ENCODE measurements at regions not wholly inside any gene's neighbourhood (a gene's known extent, or its start where the extent isn't known, plus 50 kb on each side); places are given as distances from the start of the nearest gene placed in this dataset.

DNA sequence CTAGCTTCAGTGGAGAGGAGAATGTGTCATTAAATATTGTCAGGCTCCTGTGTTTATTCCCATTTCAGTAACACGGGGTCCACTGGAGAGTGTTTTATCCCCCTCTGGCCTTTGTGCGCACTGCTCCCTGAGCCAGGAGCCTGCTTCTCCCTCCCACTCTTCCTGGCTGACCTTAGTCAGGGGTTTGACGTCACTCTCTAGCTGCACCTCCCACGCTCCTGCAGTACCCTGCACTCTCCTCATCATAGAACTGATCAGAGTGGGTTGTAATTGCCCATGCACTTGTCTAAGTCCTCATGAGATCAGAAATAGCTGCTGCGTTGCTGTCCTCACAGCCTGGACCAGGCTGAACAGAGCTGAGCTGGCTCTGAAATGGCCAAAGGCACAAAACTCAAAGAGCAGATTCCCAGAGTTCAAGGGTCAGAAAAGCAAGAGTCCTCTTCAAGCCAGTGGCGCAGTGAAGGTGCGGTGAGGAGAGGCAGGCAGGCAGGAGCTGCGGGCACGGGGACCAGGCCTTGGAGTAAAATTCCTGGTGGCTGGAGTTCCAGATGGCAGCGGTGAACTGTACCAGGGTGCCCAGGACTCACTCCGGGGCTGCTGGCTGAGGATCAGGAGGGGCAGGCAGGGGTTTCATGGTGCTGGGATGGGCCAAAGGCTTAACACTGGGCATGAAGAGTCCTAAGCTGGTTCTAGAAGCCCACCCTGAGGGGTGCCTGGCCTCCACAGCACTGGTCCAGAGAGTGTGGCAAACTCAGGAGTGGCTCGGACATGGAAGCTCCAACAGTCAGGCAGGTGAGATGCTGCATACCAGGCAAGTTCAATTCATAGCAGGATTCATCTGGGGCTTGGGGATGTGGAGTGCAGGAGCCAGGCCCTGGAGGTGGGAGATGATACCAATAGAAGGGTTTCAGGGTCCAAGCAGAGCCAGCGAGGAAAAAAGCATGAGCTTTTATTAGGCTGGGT is 170.9 kb downstream of the SCP2D1 start:
- H3K79me2 ChIP-seq (ENCODE audit: control insufficient read depth, insufficient read depth, low read length), result no peaks in the 10 kb centered on the region
- no peaks in the 10 kb centered on the region; a peak in 1 of 5 replicates for H3K27me3 ChIP-seq (ENCODE audit: control insufficient read depth in 2 of 2, insufficient read depth in 2 of 2, low read length in 2 of 2)
- peak; percentile 72 for ATAC-seq
- ChIA-PET CTCF (ENCODE audit: low intra/inter-chr PET ratio) (no interaction called here), POLR2A (interaction anchor here (0.6 to 1.3 kb wide), 3 partner anchors 10 to 22 kb away, joined by 3 to 5 read pairs (median 4); no protein-coding TSS in a partner anchor)
- no peak overlapping the region for H3K9ac ChIP-seq (ENCODE audit: insufficient read depth in 1 of 2, low read depth in 2 of 2, low read length in 2 of 2)
- TF ChIP-seq, protein P1, sequence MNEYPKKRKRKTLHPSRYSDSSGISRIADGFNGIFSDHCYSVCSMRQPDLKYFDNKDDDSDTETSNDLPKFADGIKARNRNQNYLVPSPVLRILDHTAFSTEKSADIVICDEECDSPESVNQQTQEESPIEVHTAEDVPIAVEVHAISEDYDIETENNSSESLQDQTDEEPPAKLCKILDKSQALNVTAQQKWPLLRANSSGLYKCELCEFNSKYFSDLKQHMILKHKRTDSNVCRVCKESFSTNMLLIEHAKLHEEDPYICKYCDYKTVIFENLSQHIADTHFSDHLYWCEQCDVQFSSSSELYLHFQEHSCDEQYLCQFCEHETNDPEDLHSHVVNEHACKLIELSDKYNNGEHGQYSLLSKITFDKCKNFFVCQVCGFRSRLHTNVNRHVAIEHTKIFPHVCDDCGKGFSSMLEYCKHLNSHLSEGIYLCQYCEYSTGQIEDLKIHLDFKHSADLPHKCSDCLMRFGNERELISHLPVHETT (CRISPR knock-in tag; conservative IDR thresholded peaks at IDR 0.05 in 1 of 2, IDR thresholded peaks at IDR 0.05 in 1 of 2), result no peak
- TF ChIP-seq EGR1 (conservative IDR thresholded peaks at IDR 0.05) (peak; percentile 63), CREM (IDR thresholded peaks at IDR 0.05; ENCODE audit: low read depth) (peak; percentile 63)
- TF ChIP-seq, protein P2, sequence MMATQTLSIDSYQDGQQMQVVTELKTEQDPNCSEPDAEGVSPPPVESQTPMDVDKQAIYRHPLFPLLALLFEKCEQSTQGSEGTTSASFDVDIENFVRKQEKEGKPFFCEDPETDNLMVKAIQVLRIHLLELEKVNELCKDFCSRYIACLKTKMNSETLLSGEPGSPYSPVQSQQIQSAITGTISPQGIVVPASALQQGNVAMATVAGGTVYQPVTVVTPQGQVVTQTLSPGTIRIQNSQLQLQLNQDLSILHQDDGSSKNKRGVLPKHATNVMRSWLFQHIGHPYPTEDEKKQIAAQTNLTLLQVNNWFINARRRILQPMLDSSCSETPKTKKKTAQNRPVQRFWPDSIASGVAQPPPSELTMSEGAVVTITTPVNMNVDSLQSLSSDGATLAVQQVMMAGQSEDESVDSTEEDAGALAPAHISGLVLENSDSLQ (IDR thresholded peaks at IDR 0.05), result no peak
- H4K20me1 ChIP-seq (replicated peaks; ENCODE audit: control insufficient read depth, insufficient read depth, low read length), result no peaks in the 10 kb centered on the region
- no peak overlapping the region for H3K4me3 ChIP-seq
- in situ Hi-C loops (cut with MboI), result no loop called here
- no peaks in the 10 kb centered on the region for H3K9me3 ChIP-seq (replicated peaks; ENCODE audit: control insufficient read depth, insufficient read depth, low read depth, low read length)
- no peak overlapping the region for H3K4me2 ChIP-seq (ENCODE audit: insufficient read depth, low read length)
- DNase-seq (ENCODE audit: extremely low read depth in 1 of 4, low spot score in 3 of 4), result peak; percentile 22 to 27 (median 26)
- intact Hi-C loops (cut with micrococcal nuclease), result no loop called here
- H3K36me3 ChIP-seq (ENCODE audit: control insufficient read depth, insufficient read depth, low read length), result no peaks in the 10 kb centered on the region
- no peak overlapping the region for H2AFZ ChIP-seq (ENCODE audit: low read depth, low read length)
- H3K9me1 ChIP-seq (ENCODE audit: control insufficient read depth, insufficient read depth, low read length), result no peaks in the 10 kb centered on the region
- H3K4me1 ChIP-seq (replicated peaks in 1 of 2; ENCODE audit: control insufficient read depth in 2 of 2, insufficient read depth in 2 of 2, low read length in 2 of 2), result no peaks in the 10 kb centered on the region
- BruUV-seq (replicated peaks), result no TSS peak
- no peak for FAIRE-seq
- 1% methylated on average over 10 of the region's 13 CpGs for WGBS (ENCODE audit: insufficient coverage, low coverage, missing lambda C conversion rate)
- H3K27ac ChIP-seq (ENCODE audit: extremely low read depth, low read depth, low read length), result no peak overlapping the region
